IMR-90 (cell line): ENCODE measurements at regions not wholly inside any gene's neighbourhood (a gene's known extent, or its start where the extent isn't known, plus 50 kb on each side); places are given as distances from the start of the nearest gene placed in this dataset.

Experiments used
- CEBPB ChIP-seq: IDR thresholded peaks from 2 replicates; pipeline ENCODE4 v1.6.1; 2012; ENCODE audit warnings: low read depth, low read length, improper control_type of control experiment
- FOS ChIP-seq: fragments of 150-350 bp; IDR thresholded peaks from 2 replicates; pipeline ENCODE4 v1.6.1; 2016; ENCODE audit warnings: low read depth, low read length
- MXI1 ChIP-seq: IDR thresholded peaks from 2 replicates; pipeline ENCODE4 v1.6.1; 2012; ENCODE audit warnings: low read depth, mild to moderate bottlenecking, low read length, moderate library complexity, borderline replicate concordance
- POLR2A ChIP-seq: IDR thresholded peaks from 2 replicates; pipeline ENCODE4 v1.6.1; 2012; ENCODE audit warnings: mild to moderate bottlenecking, low read depth, low read length
- RCOR1 ChIP-seq: IDR thresholded peaks from 2 replicates; pipeline ENCODE4 v1.6.1; 2012; ENCODE audit warnings: mild to moderate bottlenecking, low read length, improper control_type of control experiment; ENCODE audit not compliant: insufficient replicate concordance
- SMC3 ChIP-seq: fragments of 150-350 bp; IDR thresholded peaks from 2 replicates; pipeline ENCODE4 v1.6.1; 2016; ENCODE audit warnings: low read depth, mild to moderate bottlenecking, antibody characterized with exemption, low read length, moderate library complexity
- TF ChIP-seq, protein P1 (sequence below): conservative IDR thresholded peaks from 2 replicates; pipeline ENCODE4 v1.5.1; 2012; ENCODE audit warnings: mild to moderate bottlenecking, low read depth, low read length, improper control_type of control experiment

GRCh38 chr11:13818325-13818724 is 144.2 kb upstream of the SPON1 start:
- TF ChIP-seq, protein P1, sequence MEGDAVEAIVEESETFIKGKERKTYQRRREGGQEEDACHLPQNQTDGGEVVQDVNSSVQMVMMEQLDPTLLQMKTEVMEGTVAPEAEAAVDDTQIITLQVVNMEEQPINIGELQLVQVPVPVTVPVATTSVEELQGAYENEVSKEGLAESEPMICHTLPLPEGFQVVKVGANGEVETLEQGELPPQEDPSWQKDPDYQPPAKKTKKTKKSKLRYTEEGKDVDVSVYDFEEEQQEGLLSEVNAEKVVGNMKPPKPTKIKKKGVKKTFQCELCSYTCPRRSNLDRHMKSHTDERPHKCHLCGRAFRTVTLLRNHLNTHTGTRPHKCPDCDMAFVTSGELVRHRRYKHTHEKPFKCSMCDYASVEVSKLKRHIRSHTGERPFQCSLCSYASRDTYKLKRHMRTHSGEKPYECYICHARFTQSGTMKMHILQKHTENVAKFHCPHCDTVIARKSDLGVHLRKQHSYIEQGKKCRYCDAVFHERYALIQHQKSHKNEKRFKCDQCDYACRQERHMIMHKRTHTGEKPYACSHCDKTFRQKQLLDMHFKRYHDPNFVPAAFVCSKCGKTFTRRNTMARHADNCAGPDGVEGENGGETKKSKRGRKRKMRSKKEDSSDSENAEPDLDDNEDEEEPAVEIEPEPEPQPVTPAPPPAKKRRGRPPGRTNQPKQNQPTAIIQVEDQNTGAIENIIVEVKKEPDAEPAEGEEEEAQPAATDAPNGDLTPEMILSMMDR: no peak
- no peak for TF ChIP-seq CEBPB
- TF ChIP-seq POLR2A: no peak
- TF ChIP-seq FOS: no peak
- TF ChIP-seq SMC3: no peak
- TF ChIP-seq RCOR1: no peak
- TF ChIP-seq MXI1: no peak
